ENCODE measurements at regions not wholly inside any gene's neighbourhood (a gene's known extent, or its start where the extent isn't known, plus 50 kb on each side); places are given as distances from the start of the nearest gene placed in this dataset.

DNA sequence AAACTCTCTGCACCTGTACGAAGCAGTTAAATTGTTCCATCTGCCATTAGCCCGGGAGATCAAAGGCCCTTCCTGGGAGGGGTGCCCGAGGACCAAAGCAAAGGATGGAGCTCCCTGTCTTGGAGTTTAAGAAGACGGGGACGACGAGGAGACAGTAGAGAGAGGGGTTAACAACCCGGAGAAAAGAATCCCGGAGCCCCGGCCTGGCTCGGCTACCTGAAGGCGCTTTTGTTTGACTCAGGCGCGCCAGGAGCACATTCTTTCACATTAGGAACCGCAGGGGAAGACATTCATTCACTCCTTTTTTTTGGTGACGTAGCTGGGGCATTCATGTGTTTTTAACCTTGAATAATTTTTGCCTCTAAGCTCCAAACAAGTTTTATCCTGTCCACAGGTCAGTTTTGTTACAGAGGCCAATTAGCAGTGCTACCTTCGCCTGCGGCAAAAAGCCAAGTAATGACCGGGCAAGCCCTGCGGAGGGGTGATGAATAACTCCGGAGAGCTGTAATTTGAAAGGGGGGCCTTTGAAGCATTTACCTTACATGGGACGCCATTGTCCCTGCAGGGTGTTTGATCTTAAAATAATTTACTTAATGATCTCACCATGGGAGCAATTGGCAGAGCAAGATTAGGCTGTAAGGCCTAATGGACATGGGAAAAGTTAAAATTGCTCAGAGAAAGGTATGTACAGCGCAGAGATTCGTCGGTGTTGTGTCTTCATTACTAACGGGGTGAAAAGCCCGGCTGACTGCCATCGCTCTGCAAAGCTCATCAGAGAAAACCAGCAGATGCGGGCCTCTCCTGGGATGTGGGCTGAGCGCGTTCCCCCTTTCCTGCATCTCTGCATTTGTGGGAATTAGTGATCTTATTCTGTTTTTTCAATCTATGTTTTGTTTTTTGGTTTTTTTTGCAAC, 258.0 kb upstream of the SP4 start:
- no peaks in the 10 kb centered on the region for H3K79me2 ChIP-seq (ENCODE audit: control insufficient read depth, insufficient read depth, low read length)
- intact Hi-C loops (cut with micrococcal nuclease) (no loop called here), dilution Hi-C loops (cut with MboI; ENCODE audit: extremely low pct_ligation_motif_present, low sequenced_read_pairs) (no loop called here)
- FAIRE-seq (no peak), DNase-seq (ENCODE audit: low read depth, low spot score) (no peak)
- no peak overlapping the region for H3K9ac ChIP-seq (replicated peaks; ENCODE audit: extremely low read depth, insufficient read depth, low read length)
- H4K20me1 ChIP-seq (replicated peaks; ENCODE audit: control insufficient read depth, extremely low read depth, insufficient read depth, low read length): no peaks in the 10 kb centered on the region
- BruUV-seq (replicated peaks): no TSS peak
- H3K27me3 ChIP-seq (ENCODE audit: control insufficient read depth in 2 of 2, insufficient read depth in 2 of 2, low read length in 2 of 2): peaks cover 13 to 14% of the 10 kb centered on the region in 2 experiments
- H3K27ac ChIP-seq (ENCODE audit: insufficient read depth, low read depth, low read length): no peak overlapping the region
- no peak overlapping the region for H3K4me2 ChIP-seq (ENCODE audit: insufficient read depth, low read length)
- TF ChIP-seq GATA2 (IDR thresholded peaks at IDR 0.05; ENCODE audit: insufficient read depth, insufficient read length, low read depth, low read length) (no peak), POLR2A (IDR thresholded peaks at IDR 0.05; ENCODE audit: low read depth, low read length) (no peak), FOS (IDR thresholded peaks at IDR 0.05; ENCODE audit: borderline replicate concordance, insufficient read depth, low read length) (no peak), JUN (IDR thresholded peaks at IDR 0.05; ENCODE audit: borderline replicate concordance, insufficient read depth, insufficient read length, low read depth) (no peak), MYC (IDR thresholded peaks at IDR 0.05; ENCODE audit: low read depth, low read length) (no peak), EZH2 (IDR thresholded peaks at IDR 0.05; ENCODE audit: borderline replicate concordance, low read depth, low read length, severe bottlenecking) (no peak), POLR2AphosphoS5 (IDR thresholded peaks at IDR 0.05; ENCODE audit: insufficient read depth, low read depth, low read length) (no peak)
- TF ChIP-seq, protein P1, sequence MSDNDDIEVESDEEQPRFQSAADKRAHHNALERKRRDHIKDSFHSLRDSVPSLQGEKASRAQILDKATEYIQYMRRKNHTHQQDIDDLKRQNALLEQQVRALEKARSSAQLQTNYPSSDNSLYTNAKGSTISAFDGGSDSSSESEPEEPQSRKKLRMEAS (IDR thresholded peaks at IDR 0.05; ENCODE audit: insufficient read depth, insufficient read length): no peak
- TF ChIP-seq, protein P2, sequence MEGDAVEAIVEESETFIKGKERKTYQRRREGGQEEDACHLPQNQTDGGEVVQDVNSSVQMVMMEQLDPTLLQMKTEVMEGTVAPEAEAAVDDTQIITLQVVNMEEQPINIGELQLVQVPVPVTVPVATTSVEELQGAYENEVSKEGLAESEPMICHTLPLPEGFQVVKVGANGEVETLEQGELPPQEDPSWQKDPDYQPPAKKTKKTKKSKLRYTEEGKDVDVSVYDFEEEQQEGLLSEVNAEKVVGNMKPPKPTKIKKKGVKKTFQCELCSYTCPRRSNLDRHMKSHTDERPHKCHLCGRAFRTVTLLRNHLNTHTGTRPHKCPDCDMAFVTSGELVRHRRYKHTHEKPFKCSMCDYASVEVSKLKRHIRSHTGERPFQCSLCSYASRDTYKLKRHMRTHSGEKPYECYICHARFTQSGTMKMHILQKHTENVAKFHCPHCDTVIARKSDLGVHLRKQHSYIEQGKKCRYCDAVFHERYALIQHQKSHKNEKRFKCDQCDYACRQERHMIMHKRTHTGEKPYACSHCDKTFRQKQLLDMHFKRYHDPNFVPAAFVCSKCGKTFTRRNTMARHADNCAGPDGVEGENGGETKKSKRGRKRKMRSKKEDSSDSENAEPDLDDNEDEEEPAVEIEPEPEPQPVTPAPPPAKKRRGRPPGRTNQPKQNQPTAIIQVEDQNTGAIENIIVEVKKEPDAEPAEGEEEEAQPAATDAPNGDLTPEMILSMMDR (IDR thresholded peaks at IDR 0.05; ENCODE audit: extremely low read depth in 1 of 2, insufficient read depth in 1 of 2, low read depth in 1 of 2, low read length in 2 of 2): no peak
- H2AFZ ChIP-seq (ENCODE audit: low read depth, low read length): no peak overlapping the region
- H3K9me3 ChIP-seq (replicated peaks; ENCODE audit: control insufficient read depth, insufficient read depth, low read length): no peaks in the 10 kb centered on the region
- H3K4me3 ChIP-seq (replicated peaks in 1 of 3; ENCODE audit: insufficient read depth in 1 of 3, low read depth in 1 of 3, low read length in 3 of 3): no peak overlapping the region
- no peaks in the 10 kb centered on the region for H3K36me3 ChIP-seq (ENCODE audit: control insufficient read depth in 2 of 2, extremely low read depth in 1 of 2, insufficient read depth in 2 of 2, low read length in 2 of 2)
- no peaks in the 10 kb centered on the region for H3K4me1 ChIP-seq (ENCODE audit: control insufficient read depth, extremely low read depth, insufficient read depth, low read length)
- H3K9me1 ChIP-seq (replicated peaks; ENCODE audit: control insufficient read depth, extremely low read depth, insufficient read depth, low read length): no peaks in the 10 kb centered on the region
- ChIA-PET CTCF (no interaction called here), POLR2A (no interaction called here)

All from endothelial cell of umbilical vein (primary cell).